GM21423 (cell line): ENCODE measurements at regions not wholly inside any gene's neighbourhood (a gene's known extent, or its start where the extent isn't known, plus 50 kb on each side); places are given as distances from the start of the nearest gene placed in this dataset.

ENCODE experiments used
- ATAC-seq: cut with Tn5 transposase; IDR thresholded peaks from one replicate; pipeline ENCODE4 v1.9.1; 2021; ENCODE audit warnings: mild to moderate bottlenecking, moderate library complexity; ENCODE audit not compliant: unreplicated experiment

DNA sequence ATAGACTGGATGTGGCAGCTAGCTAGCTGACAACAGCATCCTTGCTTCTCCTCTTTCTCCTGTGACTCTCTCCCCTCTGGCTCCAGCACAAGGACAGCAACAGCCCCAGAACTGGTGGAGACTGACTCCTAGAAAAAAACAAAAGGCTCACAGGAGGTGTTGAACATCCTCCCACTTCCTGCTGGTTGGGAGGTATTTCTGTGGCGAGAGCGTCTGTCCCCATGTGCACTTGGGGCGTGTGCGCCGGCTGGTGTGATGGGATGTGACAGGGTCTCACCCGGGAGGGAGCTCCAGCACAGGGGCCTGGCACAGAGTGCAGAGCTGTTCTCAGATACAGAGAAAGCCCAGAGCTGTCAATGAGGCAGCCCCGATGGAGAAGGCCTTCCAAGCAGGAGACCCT, 107.2 kb upstream of the E2F8 start:
- ATAC-seq = no peak

DNA sequence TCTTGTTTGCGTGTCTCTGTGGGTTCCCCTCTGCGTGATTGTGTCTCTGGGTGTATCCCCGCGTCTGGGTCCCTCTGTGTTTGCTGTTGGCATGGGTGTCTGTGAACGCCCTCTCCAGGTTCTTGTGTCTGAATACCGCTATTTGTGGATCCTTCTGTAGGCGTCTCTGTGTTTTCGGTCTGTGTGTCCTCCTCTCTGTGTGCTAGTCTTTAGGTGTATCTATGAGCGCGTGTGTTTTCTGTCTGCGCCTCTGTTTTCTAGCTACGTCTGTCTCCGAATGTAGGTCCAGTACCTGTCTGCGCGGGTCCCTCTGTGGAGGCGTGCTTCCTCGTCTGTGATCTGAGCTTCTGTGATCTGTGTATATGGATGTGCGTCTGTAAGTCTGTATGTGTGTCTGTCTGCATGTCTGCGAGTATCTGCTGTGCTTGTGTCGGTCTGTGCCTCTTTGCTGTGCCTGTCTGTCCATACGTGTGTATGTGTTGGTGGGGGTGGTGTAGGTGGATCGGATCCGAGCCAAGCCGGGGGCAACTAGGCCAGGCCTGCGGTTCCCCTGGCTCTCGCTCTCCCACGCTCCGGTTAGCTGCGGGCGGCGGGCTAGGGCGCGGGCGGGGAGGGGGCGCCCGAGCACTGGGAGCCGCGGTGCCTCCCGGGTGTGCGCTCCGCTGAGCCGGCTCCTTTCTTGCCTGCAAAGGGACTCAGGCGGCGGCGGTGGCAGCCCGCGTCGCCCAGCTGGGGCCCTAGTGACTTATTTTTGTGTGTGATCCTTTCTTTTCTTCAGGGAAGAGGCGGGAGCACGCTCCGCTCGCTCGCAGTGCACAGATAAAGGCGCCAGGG, 105.3 kb upstream of the E2F8 start:
- no peak for ATAC-seq

DNA sequence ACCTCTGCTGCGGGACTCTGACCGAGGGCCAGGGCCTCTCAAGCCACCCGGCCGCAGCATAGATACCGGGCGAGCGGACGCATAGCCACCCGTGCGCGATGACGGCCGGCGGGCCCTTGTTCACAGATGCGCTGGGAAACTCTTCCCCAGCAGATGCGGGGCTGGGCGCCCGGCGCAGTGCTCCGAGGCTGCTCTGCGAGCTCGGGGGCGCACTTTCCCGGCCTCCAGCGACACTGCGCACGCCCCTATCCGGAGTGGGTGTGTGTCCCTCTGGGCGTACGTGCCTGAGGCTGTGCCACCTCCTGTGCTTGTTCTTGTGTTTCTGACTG, 104.7 kb upstream of the E2F8 start:
- no peak for ATAC-seq

DNA sequence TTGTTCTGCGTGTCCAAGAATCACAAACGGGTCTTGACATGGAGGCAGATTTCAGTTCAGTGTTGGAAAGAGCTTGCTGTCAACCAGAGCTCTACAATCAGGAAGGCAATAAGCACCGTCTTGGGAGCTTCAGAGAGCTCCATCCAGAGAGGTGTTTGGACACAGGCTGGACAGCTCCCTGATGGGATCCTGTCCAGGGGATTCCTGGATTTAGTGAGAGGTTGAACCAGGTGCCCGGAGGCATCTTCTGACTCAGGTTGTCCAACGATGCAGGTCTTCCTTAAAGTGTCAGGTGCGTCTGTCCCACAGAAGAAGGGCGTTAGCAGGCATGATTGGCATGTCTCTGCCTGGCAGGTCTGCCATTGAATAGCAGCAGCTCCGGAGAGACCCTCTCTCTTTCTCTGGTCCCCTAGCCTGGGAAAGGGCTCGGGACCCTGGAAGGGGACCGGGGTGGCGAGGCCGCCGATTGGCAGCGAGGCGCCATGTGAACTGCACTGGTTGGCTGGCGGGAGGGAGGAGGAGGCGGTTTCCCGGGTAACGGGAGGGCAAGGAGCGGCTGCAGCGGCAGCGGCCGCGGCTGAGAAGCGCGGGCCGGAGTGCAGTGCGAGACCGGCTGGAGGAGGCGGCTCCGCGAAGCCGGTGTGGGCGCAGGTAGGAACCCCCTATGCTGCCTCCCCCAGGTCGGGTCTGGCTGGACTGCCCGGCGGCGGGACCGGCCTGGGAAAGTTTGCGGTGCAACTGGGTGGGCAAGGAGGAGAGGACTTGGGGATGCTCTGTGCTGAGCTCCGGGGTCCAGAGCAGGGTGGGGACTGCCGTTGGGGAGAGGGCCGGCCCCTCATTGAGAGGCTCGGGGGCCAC, 104.1 kb upstream of the E2F8 start:
- no peak for ATAC-seq

DNA sequence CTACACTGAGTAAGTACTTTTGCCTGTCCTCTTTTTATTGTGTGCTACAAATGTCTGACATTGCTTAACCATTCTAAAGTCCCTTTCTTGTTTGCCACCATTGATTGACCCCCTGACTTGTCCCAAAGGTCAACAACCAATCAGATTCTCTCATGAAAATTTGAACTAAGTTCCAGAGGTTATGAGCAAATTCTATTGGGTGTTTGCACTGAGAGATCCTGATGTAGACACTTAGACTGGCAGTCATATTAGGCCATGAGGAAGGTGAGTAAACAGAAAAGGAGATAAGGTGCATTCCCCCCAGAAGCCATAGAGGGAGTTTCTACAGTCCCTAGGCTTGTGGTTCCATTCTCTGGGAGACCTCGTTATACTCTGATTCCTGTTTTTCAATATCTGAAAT, 101.3 kb upstream of the E2F8 start:
- ATAC-seq = no peak

DNA sequence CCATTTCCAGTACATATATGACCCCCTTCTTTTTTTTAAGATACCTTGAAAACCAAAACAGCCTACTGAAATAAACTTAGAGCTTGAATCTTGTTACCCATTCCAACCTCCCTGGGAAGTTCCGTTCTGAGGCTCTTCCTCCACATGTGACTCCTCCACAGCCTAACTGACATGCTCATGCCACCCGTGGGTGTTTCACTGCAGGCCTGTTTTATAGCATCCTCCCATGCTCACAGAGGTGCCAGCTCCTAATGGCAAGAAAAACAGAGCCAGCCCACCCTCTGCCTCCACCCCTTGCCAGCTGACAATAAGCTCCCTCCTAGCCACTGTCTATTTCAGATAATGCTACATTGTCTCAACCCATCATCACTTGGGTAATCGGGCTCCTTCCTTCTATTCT, 97.6 kb upstream of the E2F8 start:
- no peak for ATAC-seq

DNA sequence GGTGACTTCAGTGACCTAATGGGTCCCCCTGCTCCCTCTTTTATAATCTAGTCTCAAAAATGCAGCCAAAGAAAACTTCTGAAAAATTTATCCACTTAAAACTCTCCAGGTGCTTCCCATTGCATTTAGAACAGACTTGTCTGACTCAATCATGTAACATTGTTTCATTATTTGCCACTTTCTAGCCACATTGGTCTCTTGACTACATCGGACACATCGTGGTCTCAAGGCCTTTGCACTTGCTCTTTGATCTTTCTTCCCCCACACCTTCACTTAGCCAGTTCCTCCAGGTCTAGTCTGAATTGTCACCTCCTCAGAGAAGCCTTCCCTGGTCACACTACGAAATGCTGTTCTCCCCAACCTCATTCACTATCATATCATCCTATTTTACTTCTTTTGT, 97.0 kb upstream of the E2F8 start:
- no peak for ATAC-seq

DNA sequence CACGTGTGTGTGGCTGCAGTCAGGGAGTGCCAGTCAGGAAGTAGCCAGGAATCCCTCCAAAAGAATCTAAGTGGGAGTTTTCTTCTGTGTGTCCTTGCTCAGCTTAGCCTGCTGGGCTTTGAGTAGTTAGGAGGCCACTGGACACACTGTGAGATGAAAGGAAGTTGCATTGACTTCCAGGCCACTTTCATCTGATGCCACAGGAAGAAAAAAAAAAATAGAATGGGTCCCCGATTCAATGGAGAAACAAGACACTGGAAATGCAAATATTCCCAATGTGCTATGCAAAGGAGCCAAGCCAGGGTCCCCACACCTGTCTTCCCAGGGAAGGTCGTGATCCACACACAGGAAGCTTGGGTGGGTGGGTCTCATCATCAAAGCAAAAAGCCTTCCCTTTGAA, 95.6 kb upstream of the E2F8 start:
- ATAC-seq = no peak

DNA sequence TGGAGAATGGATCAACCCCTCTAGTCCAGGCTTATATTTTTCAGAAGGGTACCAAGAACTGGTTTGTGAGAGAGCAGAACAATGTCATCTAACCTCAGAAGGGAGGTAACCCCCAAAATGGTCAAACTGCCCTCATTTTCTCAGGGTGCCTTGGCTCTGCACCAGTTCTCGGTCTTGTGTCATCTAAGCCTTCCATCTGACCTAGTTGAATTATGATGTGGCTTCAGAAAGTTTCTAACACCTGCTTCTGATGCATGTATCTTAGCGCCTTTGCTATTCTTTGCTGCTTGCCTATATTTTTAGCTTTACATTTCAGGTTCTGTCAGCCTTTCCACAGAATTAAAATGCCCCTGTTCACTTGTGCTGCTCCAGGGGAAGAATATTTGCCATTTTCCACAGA, 91.7 kb upstream of the E2F8 start:
- no peak for ATAC-seq

DNA sequence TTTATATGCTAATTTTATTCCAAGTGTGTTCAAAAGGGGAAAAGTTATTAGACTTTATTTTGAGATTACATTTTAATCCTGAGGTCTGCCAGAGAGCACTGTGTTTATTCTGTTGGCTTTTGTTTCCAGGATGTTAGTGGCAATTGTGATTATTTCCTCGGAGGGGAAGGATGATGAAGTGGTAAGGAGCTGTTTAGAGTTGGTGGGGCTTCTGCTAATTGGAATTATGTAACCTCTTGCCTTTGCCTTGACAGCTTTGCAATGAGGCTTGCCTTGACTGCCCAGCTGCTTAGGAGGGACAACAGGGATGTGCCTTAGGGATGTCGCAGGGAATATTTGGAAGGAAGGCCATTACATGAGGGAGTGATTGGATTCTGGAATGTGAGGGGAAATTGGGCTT, 89.7 kb upstream of the E2F8 start:
- no peak for ATAC-seq

DNA sequence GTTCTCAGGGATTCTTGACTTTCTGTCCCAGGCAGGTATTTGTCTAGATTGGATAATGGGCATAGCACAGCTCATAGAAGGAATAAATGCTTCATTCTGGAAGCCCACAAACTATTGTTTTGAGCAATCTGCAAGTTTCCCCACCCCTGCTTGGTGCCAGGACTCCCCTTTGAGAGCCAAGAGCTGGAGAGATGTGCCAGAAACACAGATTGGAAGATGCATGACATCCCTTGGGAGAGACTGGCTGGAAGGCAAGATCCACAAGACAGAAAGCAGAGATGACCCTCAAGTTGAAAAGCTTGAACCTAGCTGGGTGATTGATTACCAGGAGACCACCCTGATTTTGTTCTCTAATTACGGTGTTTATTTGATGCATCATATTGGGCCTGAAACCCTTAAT, 89.2 kb upstream of the E2F8 start:
- no peak for ATAC-seq

DNA sequence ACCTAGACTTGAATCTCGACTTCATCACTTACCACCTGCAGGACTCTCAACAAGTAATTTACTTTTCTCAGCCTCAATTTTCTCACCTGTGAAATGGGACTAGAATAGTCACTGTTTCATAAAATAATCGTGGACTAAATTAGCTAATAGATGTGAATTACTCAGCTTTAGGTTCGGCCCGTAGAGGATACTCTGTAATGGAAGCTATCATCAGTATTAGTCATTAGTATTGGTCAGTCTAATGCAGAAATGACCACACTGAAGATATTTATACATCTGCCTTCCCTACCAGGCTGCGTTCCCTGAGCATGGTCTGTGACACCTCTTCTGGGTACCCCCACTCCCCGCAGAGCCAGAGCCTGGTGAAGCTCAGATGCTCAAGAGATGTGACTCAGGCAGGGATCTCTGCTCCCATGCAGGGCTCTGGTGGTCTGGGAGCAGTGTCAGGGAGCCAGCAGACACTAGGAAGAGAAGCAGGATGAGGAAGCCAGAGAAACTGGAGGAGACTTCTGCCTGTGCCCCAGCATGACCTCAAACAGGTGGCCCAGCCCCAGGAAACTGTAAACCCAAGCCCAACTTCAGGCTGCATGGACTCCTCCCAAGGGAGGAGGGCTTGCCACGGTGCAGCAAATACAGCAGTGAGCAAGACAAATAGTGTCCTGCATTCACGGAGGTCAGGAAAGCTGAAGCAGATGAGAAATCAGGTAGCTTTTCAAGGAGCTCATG, 88.0 kb upstream of the E2F8 start:
- no peak for ATAC-seq

DNA sequence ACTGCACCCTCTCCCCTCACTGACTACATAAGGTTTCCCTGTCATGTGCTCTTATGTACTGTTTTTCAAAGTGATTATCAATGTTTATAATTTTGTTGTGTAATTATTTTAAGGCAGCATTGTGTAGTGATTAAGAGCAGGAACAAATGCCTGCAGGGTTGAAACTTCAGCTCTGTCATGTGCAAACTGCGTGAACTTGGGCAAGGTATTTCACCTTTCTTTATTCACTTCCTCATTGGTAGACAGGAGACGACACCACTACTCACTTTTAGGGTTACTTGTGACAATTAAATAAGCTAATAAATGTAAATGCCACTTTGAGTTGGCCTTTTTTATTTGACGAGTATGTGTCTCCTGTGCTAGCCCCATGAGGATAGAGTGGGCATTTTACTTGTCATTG, 86.5 kb upstream of the E2F8 start:
- no peak for ATAC-seq

DNA sequence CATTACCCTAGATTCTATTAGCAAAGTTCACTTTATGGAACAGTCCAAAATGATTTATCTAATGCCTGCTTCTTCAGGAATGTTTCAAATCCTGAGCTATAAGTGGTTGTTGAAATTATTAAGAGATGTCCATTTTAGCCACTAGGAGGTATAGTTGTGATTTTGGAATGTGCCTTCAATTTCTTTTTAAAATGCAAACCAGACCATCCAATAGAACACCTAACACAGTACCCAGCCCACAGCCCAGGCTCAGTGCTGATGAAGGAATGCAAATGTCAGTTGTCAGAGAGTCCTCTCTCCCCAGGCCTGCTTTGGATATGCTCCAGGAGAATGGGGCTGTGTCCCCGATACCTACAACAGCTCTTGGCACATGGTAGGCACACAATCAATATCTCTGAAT, 85.8 kb upstream of the E2F8 start:
- no peak for ATAC-seq

DNA sequence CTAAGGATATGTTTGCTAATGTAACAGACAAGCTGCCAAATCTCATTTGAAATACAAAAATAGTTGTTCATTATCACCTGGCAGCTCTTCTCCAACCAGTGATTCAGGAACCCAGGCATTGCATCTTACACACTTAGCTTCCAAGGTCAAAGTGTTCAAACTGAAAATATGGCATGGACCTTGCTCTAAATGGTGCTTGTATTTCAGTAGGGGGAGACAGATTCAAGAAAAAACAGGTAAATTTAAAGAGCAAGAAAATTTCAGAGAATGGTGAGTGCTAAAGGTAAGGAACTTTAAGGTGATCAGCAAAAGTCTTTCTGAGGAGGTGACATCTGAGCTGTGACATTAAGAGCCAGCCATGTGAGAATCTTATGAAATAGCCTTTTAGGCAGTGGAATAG, 82.8 kb upstream of the E2F8 start:
- no peak for ATAC-seq

DNA sequence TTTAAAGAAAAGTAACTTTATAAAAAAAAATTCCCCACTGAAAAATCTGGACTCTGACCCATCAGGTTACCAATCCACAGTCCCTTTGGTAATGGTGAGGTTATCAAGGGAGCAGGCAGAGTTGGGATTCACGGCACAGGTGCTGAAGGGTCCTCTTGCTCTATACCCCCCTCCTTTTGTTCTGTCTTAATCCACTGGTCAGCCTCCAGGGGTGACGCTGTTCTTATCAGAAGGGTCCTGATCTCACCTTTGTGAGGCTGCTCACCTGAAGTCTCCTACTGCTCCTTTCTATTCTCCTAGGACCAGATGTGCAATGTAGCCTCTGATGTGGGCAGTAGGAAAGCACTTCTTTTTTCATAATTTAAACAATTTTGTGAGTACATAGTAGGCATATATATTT, 80.6 kb upstream of the E2F8 start:
- ATAC-seq = no peak

DNA sequence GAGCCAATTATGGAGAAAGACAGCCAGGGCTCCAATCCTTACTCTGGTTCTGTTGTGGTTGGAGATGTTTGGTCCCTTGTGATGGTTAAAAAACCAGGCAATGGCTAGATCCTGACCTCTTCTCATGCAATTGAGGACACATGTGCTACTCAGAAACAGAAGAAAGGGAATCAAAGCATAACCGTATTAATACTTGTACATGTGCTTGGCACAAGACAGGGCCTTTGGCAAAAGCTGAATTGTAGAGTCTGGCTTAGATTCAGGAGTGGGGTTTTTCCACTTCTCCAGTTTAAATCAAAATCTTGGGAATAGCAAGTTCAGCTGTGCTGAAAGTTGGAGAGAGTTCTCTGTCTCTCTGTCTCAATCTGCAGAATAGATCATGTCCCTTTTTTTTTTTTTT, 80.1 kb upstream of the E2F8 start:
- ATAC-seq = no peak

DNA sequence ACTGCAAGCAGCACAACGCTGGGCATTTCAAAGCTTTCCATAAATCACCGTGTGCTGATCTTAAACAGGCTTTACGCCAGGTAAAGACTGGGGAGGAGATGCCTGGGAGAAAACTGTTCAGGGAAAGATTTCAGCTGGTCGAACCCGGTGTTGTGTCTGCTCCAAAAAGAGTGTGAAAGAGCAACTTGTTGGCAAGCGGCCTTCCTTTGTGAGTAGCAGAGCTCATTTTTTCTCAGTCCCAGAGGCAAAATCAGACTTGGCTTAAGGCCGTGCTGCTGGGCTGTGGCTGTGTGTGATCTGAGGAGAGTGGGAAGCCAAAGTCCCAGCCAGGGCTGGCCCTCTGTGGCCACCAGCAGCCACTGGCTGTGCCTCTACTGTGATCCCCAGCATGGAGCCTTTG, 75.7 kb upstream of the E2F8 start:
- no peak for ATAC-seq

DNA sequence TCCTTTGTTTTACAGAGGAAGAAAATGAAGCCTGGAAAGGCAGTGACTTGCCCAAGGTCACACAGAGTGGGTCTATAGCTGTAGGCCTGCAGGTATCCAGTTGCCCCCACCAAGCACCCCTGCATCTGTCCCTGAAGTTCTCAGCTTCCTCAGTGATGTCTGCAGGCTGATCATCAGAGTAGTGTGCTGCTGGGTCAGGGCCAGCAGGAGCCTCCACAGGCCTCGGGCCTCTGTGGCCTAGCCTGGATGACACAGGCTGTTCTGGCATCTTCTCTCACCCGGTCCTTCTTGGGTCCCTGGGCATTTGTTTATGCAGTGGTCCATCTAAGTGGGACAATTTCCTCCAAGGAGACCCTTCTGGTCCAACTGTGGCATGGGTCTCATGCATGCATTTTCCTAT, 74.8 kb upstream of the E2F8 start:
- no peak for ATAC-seq

DNA sequence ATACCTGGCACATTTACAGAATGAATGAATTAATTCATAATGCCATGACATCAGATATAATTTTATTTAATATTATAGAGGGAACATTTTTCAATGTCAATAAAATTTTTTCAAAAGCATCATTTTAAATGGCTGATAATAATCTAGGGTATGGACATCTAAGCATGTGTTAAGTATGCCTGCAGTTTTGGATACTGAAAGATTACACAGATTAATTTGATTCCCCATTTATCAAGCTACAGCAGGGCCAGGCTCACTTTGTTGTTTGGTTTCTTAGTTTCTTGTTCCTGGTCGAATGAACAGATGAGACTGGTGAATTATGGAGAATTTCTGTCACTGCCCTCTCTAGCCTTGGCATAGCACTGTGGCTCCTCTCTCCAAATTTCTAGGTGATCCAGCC, 72.4 kb upstream of the E2F8 start:
- no peak for ATAC-seq

DNA sequence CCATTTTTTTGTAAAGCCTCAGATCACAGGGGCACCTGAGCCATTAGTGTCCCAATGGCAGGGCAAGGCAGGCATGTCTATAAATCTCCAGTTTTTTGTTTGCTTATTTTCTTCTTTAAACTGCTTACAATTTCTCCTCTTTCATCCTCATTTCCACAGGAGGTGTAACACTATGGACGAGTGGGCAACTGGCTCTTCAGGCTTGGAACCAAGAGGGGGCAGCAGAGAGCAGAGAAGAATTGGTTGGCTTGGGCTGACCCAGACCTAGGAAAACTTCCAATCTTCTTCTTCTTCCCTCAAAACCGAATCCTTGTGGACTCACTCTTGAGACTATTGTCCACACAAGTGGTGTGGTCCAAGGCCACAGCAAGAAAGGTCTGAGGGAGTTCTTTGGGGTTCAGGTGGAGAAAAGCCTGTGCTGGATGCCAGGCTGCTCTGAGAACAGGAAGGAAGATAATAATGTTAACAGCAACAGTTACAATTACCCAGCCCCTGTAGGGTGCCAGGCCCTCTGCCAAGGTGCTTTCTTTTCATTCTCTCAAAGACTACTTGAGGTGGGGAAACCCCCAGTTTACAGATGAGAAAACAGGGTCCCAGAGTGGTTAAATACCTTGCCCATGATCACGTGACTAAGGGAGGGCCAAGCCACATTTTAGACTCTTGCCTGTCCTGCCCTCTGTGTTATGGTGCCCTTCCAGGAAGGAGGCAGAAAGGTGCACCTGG, 70.7 kb upstream of the E2F8 start:
- no peak for ATAC-seq
